DMS 273 treated with DMSO at 0.1 percent for 48 hours (cell line): ENCODE measurements at regions not wholly inside any gene's neighbourhood (a gene's known extent, or its start where the extent isn't known, plus 50 kb on each side); places are given as distances from the start of the nearest gene placed in this dataset.
"Not testable (repeated sequence)": the region's sequence is repeated elsewhere in the genome, so short reads cannot be mapped to it uniquely, and the experiment has no call there.

Experiments
- DNase-seq: peaks from one replicate; lab custom pipeline; 2025; lab: John Stamatoyannopoulos, UW

- DNase-seq = no peak
Observed at GRCh38 chr11:130526846-130527245, 78.4 kb downstream of the ADAMTS15 start.

- no peak for DNase-seq
Observed at GRCh38 chr11:130527636-130528297, 79.3 kb downstream of the ADAMTS15 start.

DNA sequence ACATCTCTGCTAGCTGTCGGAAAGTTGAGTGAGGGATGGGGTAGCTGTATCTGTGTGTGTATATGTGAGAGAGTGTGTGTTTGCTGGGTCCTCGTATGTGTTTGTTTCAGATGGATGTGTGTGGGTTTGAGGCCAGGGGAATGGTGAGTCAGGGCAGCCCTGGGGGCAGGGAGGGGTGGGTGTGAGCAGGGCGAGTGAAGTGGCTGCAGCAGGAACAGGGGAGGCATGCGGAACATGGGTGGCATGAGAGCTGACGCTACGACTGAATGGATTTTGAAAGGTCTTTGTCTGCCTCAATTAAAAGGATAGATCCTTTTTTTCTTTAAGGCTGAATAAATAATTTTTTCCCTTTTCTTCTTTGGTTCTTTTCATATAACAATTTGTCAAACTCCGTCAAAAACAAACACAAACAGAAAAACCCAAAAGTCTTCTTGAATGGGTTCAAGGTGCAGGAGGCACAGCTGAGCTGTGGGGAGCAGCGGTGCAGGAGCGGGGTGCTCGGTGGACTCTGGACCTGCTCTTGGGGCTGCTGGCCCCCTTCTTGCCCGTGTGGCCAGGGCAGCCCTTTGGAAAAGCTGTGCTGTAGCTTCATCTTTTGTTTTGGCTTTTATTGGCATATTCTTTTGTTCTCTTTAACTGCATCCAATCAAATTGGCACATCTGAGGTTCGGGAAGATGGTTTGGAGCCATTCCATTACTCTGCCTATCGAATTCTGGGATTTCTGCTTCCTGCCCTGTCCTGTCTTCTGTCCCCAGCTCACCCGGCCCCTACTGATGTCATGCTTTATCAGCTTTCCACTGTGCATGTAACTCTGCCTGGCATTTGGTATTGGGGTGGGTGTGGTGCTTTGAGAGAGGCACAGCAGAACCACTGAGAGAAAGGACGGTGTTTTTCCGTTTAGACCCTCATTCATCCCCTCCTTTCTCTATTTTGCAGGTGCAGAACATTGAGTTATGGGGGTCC is 80.1 kb downstream of the ADAMTS15 start:
- no peak for DNase-seq

- DNase-seq = no peak
Observed at GRCh38 chr11:130529366-130529765, 80.9 kb downstream of the ADAMTS15 start.

- no peak for DNase-seq
Observed at GRCh38 chr11:130531061-130531460, 82.6 kb downstream of the ADAMTS15 start.

DNA sequence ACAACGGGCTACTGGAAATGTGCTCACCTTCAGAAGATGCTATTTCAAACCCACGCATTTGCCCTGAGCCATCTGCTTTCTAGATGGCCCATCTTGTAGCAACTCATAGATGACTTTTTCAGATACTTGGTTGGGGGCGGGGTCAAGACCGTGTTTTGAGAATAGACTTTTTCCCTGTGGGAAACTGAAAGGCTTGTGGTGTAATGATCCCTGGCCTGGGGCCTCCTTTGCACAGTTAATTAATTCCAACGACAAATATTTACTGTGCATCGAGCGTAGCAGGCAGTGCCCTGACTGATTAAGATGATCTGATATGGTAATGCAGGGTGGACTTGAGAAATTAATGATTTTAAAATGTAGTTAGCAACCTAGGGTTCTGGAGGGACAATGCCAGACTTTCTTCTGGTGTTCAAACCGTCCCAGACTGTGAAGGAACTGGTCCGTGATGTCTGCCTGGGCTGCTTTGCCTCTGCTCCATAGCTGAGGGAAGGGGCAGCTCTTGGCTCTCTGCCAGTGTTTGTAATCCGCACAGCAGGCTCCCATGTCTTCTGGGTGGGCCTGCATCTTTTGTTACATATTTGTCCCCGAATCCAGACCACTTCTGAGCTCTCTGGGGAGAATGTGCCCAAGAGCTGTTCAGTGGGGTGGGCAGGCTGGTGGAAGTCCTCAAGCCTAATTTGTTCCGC is 84.8 kb downstream of the ADAMTS15 start:
- DNase-seq = no peak

DNA sequence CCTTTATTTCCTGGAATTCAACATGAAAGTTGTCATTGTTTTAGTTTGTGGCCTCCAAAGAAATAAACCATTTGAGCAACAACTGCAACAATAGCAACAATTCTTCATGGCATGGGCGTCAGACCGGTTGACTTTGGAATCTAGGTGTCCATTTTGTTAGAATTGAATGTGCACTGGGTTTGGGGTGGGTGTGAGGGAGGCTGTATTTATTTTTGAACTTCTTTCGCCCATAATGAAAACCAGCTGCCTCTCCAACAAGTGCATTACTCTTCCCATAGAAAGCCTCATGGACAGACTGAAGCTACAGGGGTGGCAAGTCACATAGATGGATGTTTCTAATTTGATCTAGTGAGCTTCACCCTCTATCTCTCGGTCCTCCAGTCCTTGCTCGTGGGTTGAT is 85.4 kb downstream of the ADAMTS15 start:
- DNase-seq = no peak

DNA sequence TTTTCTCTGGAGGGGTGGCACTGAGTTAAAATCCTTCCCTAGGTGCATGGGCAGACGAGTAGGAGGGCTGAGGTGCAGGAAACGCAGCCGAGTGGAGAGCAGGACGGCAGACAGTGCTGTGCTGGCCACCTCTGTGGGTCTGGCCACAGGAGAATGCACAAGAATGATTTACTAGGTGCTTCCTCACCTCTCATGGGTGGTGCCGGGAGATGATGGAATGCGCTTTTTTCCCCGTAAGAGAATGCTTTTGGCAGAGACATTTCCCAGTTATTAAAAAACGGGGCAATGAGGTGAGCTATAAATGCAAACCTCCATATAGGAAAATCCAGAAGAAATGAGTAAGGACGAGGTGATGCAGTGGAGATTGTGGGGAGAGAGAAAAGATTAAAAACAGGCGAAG is 86.1 kb downstream of the ADAMTS15 start:
- DNase-seq = no peak

DNA sequence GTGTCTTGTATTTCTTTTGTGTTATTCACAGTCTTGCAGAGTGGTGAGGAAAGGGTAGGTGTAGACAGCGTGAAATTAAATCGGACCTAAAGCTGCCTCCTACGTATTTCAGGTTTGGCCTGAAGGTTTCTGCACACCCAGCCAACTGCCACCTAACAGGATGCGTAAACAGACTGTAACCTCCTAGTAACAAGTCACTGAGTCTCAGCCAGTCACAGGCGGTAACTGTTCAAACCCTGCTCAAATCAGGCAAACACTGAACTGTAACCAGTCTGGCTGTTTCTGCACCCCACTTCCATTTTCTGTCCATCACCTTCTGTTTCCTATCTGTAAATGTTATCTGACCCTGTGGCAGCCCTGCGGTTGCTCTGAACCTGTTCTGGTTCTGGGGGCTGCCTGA is 87.1 kb downstream of the ADAMTS15 start:
- DNase-seq = no peak

DNA sequence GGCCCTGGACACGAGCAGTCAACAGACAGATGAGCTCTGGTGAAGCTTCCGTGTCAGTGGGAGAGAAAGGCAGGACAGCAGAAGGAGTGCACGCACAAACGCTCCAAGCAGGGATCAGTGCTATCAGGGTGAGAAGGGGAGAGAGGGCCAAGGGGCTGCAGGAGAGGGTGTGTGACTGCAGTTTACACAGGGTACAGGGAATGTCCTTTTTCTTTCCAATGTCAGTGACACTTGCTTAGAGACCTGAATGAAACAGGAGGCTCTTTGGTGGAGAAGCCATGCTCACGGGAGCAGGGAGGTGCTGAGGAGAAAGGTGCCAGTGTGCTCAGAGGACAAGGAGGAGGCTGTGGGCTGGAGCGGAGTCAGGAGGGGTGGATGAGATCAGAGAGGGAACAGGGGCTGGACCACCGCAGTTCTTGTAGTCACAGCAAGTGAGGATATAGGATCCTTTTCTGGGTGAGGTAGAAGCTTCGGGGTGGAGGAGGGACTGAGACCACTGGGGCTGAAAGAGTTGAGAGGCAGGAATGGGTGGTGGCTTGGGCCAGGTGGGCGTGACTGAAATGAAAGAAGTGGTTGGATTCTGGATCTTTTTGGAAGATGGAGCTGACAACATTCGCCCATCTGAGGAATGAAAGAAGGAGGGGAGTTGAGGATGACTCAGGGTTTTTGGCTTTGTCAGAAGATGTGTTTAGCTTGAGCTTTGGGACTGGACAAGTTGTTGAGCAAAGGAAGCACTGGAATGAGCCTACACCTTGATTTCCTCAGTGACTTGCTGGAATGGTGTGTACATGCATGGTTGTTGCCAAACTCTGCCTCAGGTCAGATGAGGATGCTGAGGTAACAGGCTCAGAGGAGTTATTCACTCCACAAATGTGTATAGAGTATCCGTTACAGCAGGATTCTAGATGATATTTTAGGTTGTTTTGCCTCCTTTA is 87.9 kb downstream of the ADAMTS15 start:
- no peak for DNase-seq

GRCh38 chr11:130539680-130540079 is 91.2 kb downstream of the ADAMTS15 start:
- not testable (repeated sequence) for DNase-seq

- no peak for DNase-seq
Observed at GRCh38 chr11:130544266-130544665, 95.8 kb downstream of the ADAMTS15 start.

DNA sequence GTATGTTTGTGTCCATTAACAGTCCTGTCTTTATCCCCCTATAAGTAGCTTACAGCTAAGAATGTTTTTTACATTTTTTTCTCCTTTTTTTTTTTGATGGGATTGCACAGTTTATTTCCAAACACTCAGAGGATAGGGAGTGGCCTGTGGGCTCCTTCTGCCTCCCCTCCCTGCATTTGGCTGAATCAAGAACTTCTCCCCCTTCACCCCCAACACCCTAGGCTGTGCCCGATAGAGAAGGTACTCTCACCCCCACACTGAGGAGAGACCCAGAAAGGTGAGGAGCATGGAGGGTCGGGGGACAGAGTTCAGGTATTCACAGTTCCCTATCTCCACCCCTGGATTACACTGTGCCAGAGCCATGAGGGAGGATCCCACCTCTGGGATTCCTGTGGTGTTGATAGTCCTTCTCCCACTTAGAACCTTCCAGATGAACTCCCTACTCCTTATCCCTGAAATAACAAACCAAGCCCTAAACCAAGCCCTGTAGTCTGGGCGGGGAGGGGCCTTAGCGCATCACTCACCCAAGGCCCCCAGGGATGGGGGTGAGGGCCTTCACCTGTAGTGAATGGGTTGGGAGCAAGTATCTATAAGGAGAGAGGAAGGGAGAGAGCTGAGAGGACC is 97.1 kb downstream of the ADAMTS15 start:
- no peak for DNase-seq

- DNase-seq = no peak
Observed at GRCh38 chr11:130546438-130546837, 98.0 kb downstream of the ADAMTS15 start.

GRCh38 chr11:130546901-130547694 is 98.7 kb downstream of the ADAMTS15 start:
- no peak for DNase-seq

GRCh38 chr11:130547761-130548490 is 99.5 kb downstream of the ADAMTS15 start:
- no peak for DNase-seq

DNA sequence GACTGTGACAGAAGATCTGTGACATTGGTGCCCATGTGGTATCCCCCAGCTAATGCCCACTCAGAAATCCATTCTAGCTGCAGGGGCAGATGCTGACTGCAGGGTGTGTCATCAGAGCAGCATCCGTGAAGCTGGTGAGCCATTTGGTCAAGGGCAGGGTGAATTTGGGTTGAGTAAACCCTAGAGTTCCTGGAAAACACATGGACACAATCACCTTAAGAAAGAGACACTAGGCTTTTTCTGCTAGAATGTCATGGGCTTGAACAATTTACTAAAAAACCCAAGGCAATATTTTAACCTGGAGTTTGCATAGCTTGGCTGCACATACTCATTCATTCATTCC is 100.0 kb downstream of the ADAMTS15 start:
- no peak for DNase-seq

DNA sequence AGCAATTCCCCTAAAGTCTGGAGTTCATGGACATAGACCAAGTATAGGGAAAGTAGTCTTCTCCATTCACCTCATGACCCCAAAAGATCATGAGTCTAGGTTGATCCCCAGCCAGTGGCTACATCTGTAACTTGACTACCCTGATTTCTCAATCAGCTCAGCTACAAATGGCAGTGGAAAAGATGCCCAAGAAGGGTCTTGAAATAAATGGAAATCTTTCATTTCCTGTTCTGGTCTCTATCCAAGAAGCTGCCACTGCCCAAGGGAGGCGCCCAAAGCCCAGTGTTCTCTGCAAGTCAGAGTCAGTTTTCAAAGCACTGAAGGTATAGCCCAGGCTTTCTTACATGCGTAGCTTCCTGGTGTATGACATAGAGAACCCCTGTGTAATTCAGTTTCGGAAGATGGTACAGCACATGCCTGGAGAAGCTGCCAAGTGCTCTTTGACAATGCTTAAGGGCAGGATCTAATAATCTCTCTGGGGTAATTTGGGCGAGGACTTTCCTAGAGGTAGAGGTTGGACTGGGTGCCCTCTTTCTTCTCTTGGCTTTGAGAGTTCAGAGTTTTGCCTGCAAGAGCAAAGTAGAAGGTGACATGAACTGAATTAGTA is 101.1 kb downstream of the ADAMTS15 start:
- DNase-seq = no peak

DNA sequence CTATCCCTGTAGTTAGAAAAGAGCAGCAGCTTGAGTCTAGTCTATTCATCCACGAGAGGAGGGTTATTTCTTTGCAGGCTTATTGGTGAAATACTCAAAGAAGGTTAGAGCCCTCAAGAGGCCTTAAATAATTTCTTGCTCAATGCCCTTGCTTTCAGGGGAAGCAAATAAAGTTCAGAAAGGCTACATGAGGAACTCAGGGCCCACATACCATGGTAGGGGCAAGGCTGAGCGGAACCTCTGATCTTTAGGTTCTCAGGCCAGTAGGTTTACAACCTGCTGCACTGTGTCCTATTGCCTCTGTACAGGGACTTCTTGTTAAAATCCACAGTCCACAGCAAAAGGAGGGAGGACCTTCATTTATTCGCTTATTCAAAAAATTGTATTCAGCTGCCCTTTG is 101.7 kb downstream of the ADAMTS15 start:
- no peak for DNase-seq
